ENCODE measurements at regions not wholly inside any gene's neighbourhood (a gene's known extent, or its start where the extent isn't known, plus 50 kb on each side); places are given as distances from the start of the nearest gene placed in this dataset.

- intact Hi-C loops (cut with DNase I, micrococcal nuclease), result no loop called here
- no peak for ATAC-seq
- no peak overlapping the region for H3K4me3 ChIP-seq
Measured at GRCh38 chr5:135631391-135631790, 52.6 kb upstream of the CXCL14 start.

GRCh38 chr5:135629666-135630065 lies 50.9 kb upstream of the CXCL14 start:
- Histone ChIP-seq H3K4me3 (no peak overlapping the region), H3K9me3 (no peaks in the 10 kb centered on the region), H3K36me3 (ENCODE audit: low read depth) (no peaks in the 10 kb centered on the region), H3K4me1 (ENCODE audit: low read depth) (no peaks in the 10 kb centered on the region)
- intact Hi-C loops (cut with DNase I, micrococcal nuclease), result no loop called here
- DNase-seq (no peak), ATAC-seq (no peak)
- TF ChIP-seq CTCF (IDR thresholded peaks at IDR 0.05), result no peak

More at GRCh38 chr5:135631391-135631790, 52.6 kb upstream of the CXCL14 start:
- Histone ChIP-seq H3K36me3 (ENCODE audit: low read depth) (no peaks in the 10 kb centered on the region), H3K9me3 (no peaks in the 10 kb centered on the region), H3K4me1 (ENCODE audit: low read depth) (no peaks in the 10 kb centered on the region)
- no peak for DNase-seq
- no peak for TF ChIP-seq CTCF (IDR thresholded peaks at IDR 0.05)

GRCh38 chr5:135628771-135629563 lies 50.2 kb upstream of the CXCL14 start:
- Histone ChIP-seq H3K36me3 (ENCODE audit: low read depth) (no peaks in the 10 kb centered on the region), H3K4me3 (no peak overlapping the region), H3K9me3 (no peaks in the 10 kb centered on the region), H3K4me1 (ENCODE audit: low read depth) (no peaks in the 10 kb centered on the region)
- DNase-seq (no peak), ATAC-seq (no peak)
- TF ChIP-seq CTCF (IDR thresholded peaks at IDR 0.05), result no peak
- intact Hi-C loops (cut with DNase I, micrococcal nuclease), result no loop called here
